Skeletal muscle cell (primary cell): ENCODE measurements at regions not wholly inside any gene's neighbourhood (a gene's known extent, or its start where the extent isn't known, plus 50 kb on each side); places are given as distances from the start of the nearest gene placed in this dataset.
A peak's percentile ranks its signal among the peaks of the same experiment; 100 is the strongest.
"Not testable (repeated sequence)": the region's sequence is repeated elsewhere in the genome, so short reads cannot be mapped to it uniquely, and the experiment has no call there.

Source experiments
- DNase-seq: peaks from one replicate; pipeline ENCODE4 v3.0.0-alpha.2; 2010; ENCODE audit warnings: low read depth
- H3K4me3 ChIP-seq: 2 replicates; pipeline ENCODE4 v1.5.1; 2011; ENCODE audit warnings: low read depth, mild to moderate bottlenecking, control low read depth, low read length, moderate library complexity

GRCh38 chr13:109274188-109274821, 512.1 kb downstream of the IRS2 start:
- H3K4me3 ChIP-seq = no peak overlapping the region
- peak; percentile 85 for DNase-seq

DNA sequence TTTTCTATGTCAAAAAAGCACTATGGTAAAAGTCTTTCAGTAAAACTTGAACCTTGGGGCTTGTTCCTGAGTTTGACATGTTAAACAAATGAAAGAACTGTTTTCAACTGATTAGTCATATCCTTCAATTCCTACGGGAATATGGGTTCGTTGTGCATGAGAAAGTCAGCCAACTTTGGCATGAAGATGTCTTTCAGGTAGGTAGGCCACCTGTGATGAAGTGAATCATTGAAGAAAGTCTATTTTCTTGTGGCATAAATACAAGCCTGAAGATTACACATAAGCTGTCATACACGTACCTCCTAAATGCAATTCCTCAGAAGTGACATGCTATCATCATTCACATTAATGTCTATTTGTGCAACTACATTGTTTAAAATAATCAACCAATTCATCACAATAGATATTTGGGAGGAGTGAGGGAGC, 513.0 kb downstream of the IRS2 start:
- peak overlapping the region; percentile 17 for H3K4me3 ChIP-seq
- peak; percentile 60 for DNase-seq

- peak overlapping the region; percentile 27 for H3K4me3 ChIP-seq
- DNase-seq = no peak
These were observed 513.6 kb downstream of the IRS2 start for GRCh38 chr13:109272595-109273325.

DNA sequence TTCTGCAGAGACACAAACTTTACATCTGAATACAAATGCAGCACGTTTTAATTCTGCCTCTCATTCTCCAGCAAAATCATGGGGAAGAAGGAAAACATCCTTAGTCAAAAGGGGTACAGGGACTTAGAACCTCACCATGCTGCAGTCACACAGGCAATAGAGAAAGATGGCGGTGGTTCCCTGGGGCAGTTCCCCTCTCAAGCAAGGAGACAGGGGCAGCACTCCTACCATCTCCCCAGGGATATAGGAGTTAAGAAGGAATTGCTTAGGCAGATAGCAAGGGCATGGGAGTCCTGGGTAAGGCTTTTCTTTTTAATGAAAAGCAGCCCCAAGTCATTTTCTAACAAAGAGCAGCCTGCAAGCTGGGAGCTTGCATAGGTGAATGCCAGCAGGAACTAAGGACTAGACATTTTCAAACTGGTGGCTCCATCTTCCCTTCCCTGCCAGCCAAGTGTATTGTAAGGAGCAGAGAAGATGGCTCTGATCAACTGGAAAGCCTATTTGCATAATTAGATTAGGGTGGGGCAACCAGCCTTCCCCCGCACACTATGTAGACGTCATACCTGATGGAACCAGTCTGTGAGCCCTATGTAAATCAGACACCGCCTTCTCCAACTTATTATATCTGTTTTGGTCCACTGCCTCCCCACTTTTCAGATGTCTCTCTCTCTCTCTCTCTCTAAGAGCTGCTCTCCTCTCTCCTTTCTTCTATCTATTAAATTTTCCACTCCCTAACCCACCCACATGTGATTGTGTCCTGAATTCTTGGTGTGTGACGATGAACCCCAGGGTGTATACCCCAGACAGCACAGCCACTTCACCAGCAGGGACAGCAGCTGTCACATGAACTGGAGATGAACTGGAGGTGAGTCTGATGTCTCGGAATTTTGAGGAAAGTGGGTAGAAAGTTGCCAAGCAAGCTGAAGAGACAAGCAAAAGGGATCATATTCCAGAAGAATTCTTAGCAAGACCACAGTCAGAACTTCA, 514.5 kb downstream of the IRS2 start:
- no peak for DNase-seq
- H3K4me3 ChIP-seq = peak overlapping the region; percentile 27

DNA sequence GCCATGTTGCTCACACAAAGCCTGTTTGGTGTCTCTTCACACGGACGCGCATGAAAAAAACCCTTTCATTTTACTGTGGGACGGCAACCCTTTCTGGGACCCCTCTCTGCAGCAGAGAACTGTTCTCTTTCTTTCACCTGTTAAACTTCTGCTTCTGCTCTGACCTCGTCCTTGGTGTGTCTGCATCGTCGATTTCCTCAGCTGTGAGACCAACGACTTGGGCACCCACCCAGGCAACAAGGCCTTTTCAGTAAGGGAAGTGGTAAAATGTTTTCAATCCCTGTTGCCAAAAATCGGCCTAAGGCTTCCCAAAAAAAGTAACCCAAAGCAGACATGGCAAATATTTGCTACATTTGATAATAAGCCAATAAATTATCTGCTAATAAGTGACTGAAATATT, 515.3 kb downstream of the IRS2 start:
- H3K4me3 ChIP-seq = no peak overlapping the region
- DNase-seq = no peak

DNA sequence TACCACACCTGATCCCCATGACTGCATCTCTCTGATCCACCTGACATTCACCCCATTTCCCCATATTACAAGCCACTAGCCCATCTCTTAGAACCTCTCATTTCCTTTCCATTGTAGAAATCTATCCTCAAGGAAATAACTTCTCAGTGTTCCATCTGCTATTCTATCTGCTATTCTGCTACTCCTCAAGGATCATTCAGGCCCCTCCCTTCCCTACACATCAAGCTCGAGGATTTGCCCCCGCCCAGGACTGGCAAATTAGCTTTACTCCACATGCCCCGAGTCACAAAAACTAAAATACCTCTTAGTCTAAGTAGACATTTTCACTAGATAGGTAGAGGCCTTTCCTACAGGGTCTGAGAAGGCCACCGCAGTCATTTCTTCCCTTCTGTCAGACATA, 517.0 kb downstream of the IRS2 start:
- DNase-seq, H3K4me3 ChIP-seq: not testable (repeated sequence)

DNA sequence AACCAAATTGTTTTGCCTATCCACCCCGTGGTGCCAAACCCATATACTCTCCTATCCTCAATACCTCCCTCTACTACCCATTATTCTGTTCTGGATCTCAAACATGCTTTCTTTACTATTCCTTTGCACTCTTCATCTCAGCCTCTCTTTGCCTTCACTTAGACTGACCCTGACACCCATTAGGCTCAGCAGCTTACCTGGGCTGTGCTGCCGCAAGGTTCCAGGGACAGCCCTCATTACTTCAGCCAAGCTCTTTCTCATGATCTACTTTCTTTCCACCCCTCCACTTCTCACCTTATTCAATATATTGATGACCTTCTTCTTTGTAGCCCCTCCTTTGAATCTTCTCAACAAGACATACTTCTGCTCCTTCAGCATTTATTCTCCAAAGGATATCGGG, 517.9 kb downstream of the IRS2 start:
- not testable (repeated sequence) for H3K4me3 ChIP-seq, DNase-seq

DNA sequence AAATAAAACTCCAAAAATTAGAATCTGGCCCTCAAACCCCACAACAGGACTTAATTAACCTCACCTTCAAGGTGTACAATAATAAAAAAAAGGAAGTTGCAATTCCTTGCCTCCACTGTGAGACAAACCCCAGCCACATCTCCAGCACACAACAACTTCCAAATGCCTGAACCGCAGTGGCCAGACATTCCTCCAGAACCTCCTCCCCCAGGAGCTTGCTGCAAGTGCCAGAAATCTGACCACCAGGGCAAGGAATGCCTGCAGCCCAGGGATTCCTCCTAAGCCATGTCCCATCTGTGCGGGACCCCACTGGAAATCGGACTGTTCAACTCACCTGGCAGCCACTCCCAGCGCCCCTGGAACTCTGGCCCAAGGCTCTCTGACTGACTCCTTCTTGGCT, 519.0 kb downstream of the IRS2 start:
- DNase-seq, H3K4me3 ChIP-seq: not testable (repeated sequence)

DNA sequence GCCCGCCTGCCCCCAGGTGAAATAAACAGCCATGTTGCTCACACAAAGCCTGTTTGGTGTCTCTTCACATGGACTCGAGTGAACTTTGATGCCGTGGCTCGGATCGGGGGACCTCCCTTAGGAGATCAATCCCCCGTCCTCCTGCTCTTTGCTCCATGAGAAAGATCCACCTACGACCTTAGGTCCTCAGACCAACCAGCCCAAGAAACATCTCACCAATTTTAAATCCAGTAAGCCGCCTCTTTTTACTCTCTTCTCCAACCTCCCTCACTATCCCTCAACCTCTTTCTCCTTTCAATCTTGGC, 521.0 kb downstream of the IRS2 start:
- DNase-seq = not testable (repeated sequence)

GRCh38 chr13:109264603-109265437, 521.6 kb downstream of the IRS2 start:
- H3K4me3 ChIP-seq, DNase-seq: not testable (repeated sequence)

More for the DNA sequence above, 521.0 kb downstream of the IRS2 start:
- H3K4me3 ChIP-seq = not testable (repeated sequence)

GRCh38 chr13:109257761-109258157, 528.6 kb downstream of the IRS2 start:
- not testable (repeated sequence) for H3K4me3 ChIP-seq, DNase-seq
